Urinary bladder (tissue), 3 donors: ENCODE measurements at regions not wholly inside any gene's neighbourhood (a gene's known extent, or its start where the extent isn't known, plus 50 kb on each side); places are given as distances from the start of the nearest gene placed in this dataset.

Experiments used
- DNase-seq: peaks from one replicate; pipeline ENCODE4 v3.0.0-alpha.2; 2015; ENCODE audit errors: extremely low spot score
- H3K27ac ChIP-seq: one replicate; pipeline ENCODE4 v1.5.1; 2013; ENCODE audit warnings: low read depth, mild to moderate bottlenecking, moderate library complexity
- H3K36me3 ChIP-seq: one replicate; pipeline ENCODE4 v1.6.1; 2013; ENCODE audit warnings: mild to moderate bottlenecking, moderate library complexity; ENCODE audit not compliant: insufficient read depth
- H3K4me1 ChIP-seq: one replicate; pipeline ENCODE4 v1.6.1; 2013; ENCODE audit warnings: mild to moderate bottlenecking, moderate library complexity; ENCODE audit not compliant: insufficient read depth
- H3K4me3 ChIP-seq: one replicate; pipeline ENCODE4 v1.5.1; 2013; ENCODE audit warnings: low read depth, low read length
- WGBS: extraction: QIAGEN DNeasy Blood & Tissue Kit; methylation state at CpG from one replicate; pipeline ENCODE4 v1.1.7; 2013; 5-methylcytosine and 5-hydroxymethylcytosine counted together
- donor health status: healthy with polysubstance abuse.
- donor health status: healthy.

- no peak overlapping the region for H3K27ac ChIP-seq
- no peaks in the 10 kb centered on the region for H3K4me1 ChIP-seq
- WGBS = 44% methylated on average over 3 of the region's 3 CpGs
- H3K36me3 ChIP-seq = no peaks in the 10 kb centered on the region
- no peak for DNase-seq
- H3K4me3 ChIP-seq = no peak overlapping the region
Observed at GRCh38 chr16:52386694-52387093, 160.2 kb downstream of the TOX3 start.

GRCh38 chr16:52384378-52384777 is 162.6 kb downstream of the TOX3 start:
- Histone ChIP-seq H3K36me3 (no peaks in the 10 kb centered on the region), H3K4me1 (no peaks in the 10 kb centered on the region), H3K27ac (no peak overlapping the region), H3K4me3 (no peak overlapping the region)
- DNase-seq = no peak
- WGBS = 84% methylated on average over 2 of the region's 2 CpGs

GRCh38 chr16:52383640-52384292 is 163.2 kb downstream of the TOX3 start:
- Histone ChIP-seq H3K27ac (no peak overlapping the region), H3K36me3 (no peaks in the 10 kb centered on the region), H3K4me3 (no peak overlapping the region), H3K4me1 (no peaks in the 10 kb centered on the region)
- 51% methylated on average over 3 of the region's 3 CpGs for WGBS
- no peak for DNase-seq

- Histone ChIP-seq H3K36me3 (no peaks in the 10 kb centered on the region), H3K4me1 (no peaks in the 10 kb centered on the region), H3K4me3 (no peak overlapping the region), H3K27ac (no peak overlapping the region)
- no peak for DNase-seq
- WGBS = 41% methylated on average over 3 of the region's 3 CpGs
Observed at GRCh38 chr16:52383119-52383518, 163.8 kb downstream of the TOX3 start.

GRCh38 chr16:52379551-52379950 is 167.4 kb downstream of the TOX3 start:
- Histone ChIP-seq H3K27ac (no peak overlapping the region), H3K36me3 (no peaks in the 10 kb centered on the region), H3K4me1 (no peaks in the 10 kb centered on the region), H3K4me3 (no peak overlapping the region)
- DNase-seq = no peak
- WGBS = 96% methylated on average over 1 of the region's 1 CpG

- H3K4me1 ChIP-seq = no peaks in the 10 kb centered on the region
- no peaks in the 10 kb centered on the region for H3K36me3 ChIP-seq
- WGBS = 61% methylated on average over 9 of the region's 9 CpGs
- H3K4me3 ChIP-seq = no peak overlapping the region
- DNase-seq = no peak
- no peak overlapping the region for H3K27ac ChIP-seq
Observed at GRCh38 chr16:52376676-52377280, 170.2 kb downstream of the TOX3 start.

- no peak for DNase-seq
- Histone ChIP-seq H3K27ac (no peak overlapping the region), H3K36me3 (no peaks in the 10 kb centered on the region), H3K4me1 (no peaks in the 10 kb centered on the region), H3K4me3 (no peak overlapping the region)
Observed at GRCh38 chr16:52372313-52372712, 174.6 kb downstream of the TOX3 start.

- WGBS = 72% methylated on average over 4 of the region's 4 CpGs
- Histone ChIP-seq H3K4me3 (no peak overlapping the region), H3K27ac (no peak overlapping the region), H3K36me3 (no peaks in the 10 kb centered on the region), H3K4me1 (no peaks in the 10 kb centered on the region)
- DNase-seq = no peak
Observed at GRCh38 chr16:52368859-52369258, 178.1 kb downstream of the TOX3 start.

- WGBS = 26% methylated on average over 2 of the region's 2 CpGs
- Histone ChIP-seq H3K27ac (no peak overlapping the region), H3K4me3 (no peak overlapping the region), H3K4me1 (no peaks in the 10 kb centered on the region), H3K36me3 (no peaks in the 10 kb centered on the region)
- DNase-seq = no peak
Observed at GRCh38 chr16:52367821-52368220, 179.1 kb downstream of the TOX3 start.

GRCh38 chr16:52366983-52367382 is 180.0 kb downstream of the TOX3 start:
- Histone ChIP-seq H3K4me1 (no peaks in the 10 kb centered on the region), H3K36me3 (no peaks in the 10 kb centered on the region), H3K27ac (no peak overlapping the region), H3K4me3 (no peak overlapping the region)
- no peak for DNase-seq
- 49% methylated on average over 1 of the region's 1 CpG for WGBS

GRCh38 chr16:52364500-52364899 is 182.4 kb downstream of the TOX3 start:
- no peak for DNase-seq
- Histone ChIP-seq H3K27ac (no peak overlapping the region), H3K36me3 (no peaks in the 10 kb centered on the region), H3K4me3 (no peak overlapping the region), H3K4me1 (no peaks in the 10 kb centered on the region)

GRCh38 chr16:52363082-52363481 is 183.9 kb downstream of the TOX3 start:
- Histone ChIP-seq H3K4me3 (no peak overlapping the region), H3K4me1 (no peaks in the 10 kb centered on the region), H3K36me3 (no peaks in the 10 kb centered on the region), H3K27ac (no peak overlapping the region)
- 66% methylated on average over 4 of the region's 4 CpGs for WGBS
- DNase-seq = no peak

- Histone ChIP-seq H3K4me1 (no peaks in the 10 kb centered on the region), H3K36me3 (no peaks in the 10 kb centered on the region), H3K4me3 (no peak overlapping the region), H3K27ac (no peak overlapping the region)
- DNase-seq = no peak
- 70% methylated on average over 4 of the region's 4 CpGs for WGBS
Observed at GRCh38 chr16:52357711-52358110, 189.2 kb downstream of the TOX3 start.

- WGBS = 85% methylated on average over 1 of the region's 1 CpG
- no peaks in the 10 kb centered on the region for H3K4me1 ChIP-seq
- no peak for DNase-seq
Observed at GRCh38 chr16:52353249-52353648, 193.7 kb downstream of the TOX3 start.

GRCh38 chr16:52351451-52351850 is 195.5 kb downstream of the TOX3 start:
- no peaks in the 10 kb centered on the region for H3K36me3 ChIP-seq
- DNase-seq = no peak
- no peak overlapping the region for H3K4me3 ChIP-seq
- H3K4me1 ChIP-seq = no peaks in the 10 kb centered on the region
- H3K27ac ChIP-seq = no peak overlapping the region
- WGBS = 84% methylated on average over 5 of the region's 5 CpGs

More at GRCh38 chr16:52353249-52353648, 193.7 kb downstream of the TOX3 start:
- no peaks in the 10 kb centered on the region for H3K36me3 ChIP-seq
- H3K4me3 ChIP-seq = no peak overlapping the region
- H3K27ac ChIP-seq = no peak overlapping the region
